OCI-LY1 (cell line): ENCODE measurements at regions not wholly inside any gene's neighbourhood (a gene's known extent, or its start where the extent isn't known, plus 50 kb on each side); places are given as distances from the start of the nearest gene placed in this dataset.

ENCODE experiments used
- H2AFZ ChIP-seq: fragments of 200-600 bp; sonication (generic), shearing (Covaris generic); 2 replicates; pipeline ENCODE4 v1.6.0; 2014; ENCODE audit warnings: antibody characterized with exemption, mild to moderate bottlenecking, low read length
- H3F3A ChIP-seq: fragments of 200-600 bp; sonication (generic), shearing (Covaris generic); 2 replicates; pipeline ENCODE4 v1.6.0; 2014; ENCODE audit warnings: mild to moderate bottlenecking, antibody characterized with exemption, low read length, moderate library complexity; ENCODE audit not compliant: insufficient read depth
- H3K27ac ChIP-seq: fragments of 200-600 bp; sonication (generic); 2 replicates; pipeline ENCODE4 v1.5.1; 2014; ENCODE audit warnings: low read length, mixed run types, mild to moderate bottlenecking, low read depth; ENCODE audit not compliant: poor library complexity, severe bottlenecking
- H3K27me3 ChIP-seq: fragments of 200-600 bp; sonication (generic); 2 replicates; pipeline ENCODE4 v1.6.0; 2014; ENCODE audit warnings: antibody characterized with exemption, mild to moderate bottlenecking, low read length, moderate library complexity; ENCODE audit not compliant: insufficient read depth
- H3K36me3 ChIP-seq: fragments of 200-600 bp; sonication (generic); 2 replicates; pipeline ENCODE4 v1.6.1; 2014; ENCODE audit warnings: mild to moderate bottlenecking, antibody characterized with exemption, low read length, moderate library complexity, mixed read lengths; ENCODE audit not compliant: insufficient read depth
- H3K4me1 ChIP-seq: fragments of 200-600 bp; sonication (generic); 2 replicates; pipeline ENCODE4 v1.5.1; 2014; ENCODE audit warnings: mild to moderate bottlenecking, low read length, moderate library complexity; ENCODE audit not compliant: insufficient read depth, severe bottlenecking
- H3K4me2 ChIP-seq: fragments of 200-600 bp; sonication (generic), shearing (Covaris generic); 2 replicates; pipeline ENCODE4 v1.6.1; 2014; ENCODE audit warnings: low read length
- H3K4me3 ChIP-seq: fragments of 200-600 bp; sonication (generic); 2 replicates; pipeline ENCODE4 v1.5.1; 2014; ENCODE audit warnings: low read length, low read depth, mild to moderate bottlenecking, mixed read lengths; ENCODE audit not compliant: poor library complexity, severe bottlenecking
- H3K79me2 ChIP-seq: fragments of 200-600 bp; shearing (Covaris generic); 2 replicates; pipeline ENCODE4 v1.6.1; 2016; ENCODE audit warnings: mixed run types, low read length, mixed read lengths; ENCODE audit not compliant: insufficient read depth
- H3K9ac ChIP-seq: fragments of 200-600 bp; sonication (generic), shearing (Covaris generic); 2 replicates; pipeline ENCODE4 v1.6.1; 2014; ENCODE audit warnings: mild to moderate bottlenecking, low read length, mixed read lengths
- H3K9me2 ChIP-seq: fragments of 200-600 bp; sonication (generic), shearing (Covaris generic); 2 replicates; pipeline ENCODE4 v1.6.1; 2014; ENCODE audit warnings: low read depth, mild to moderate bottlenecking, low read length, mixed read lengths
- H3K9me3 ChIP-seq: fragments of 200-600 bp; shearing (Covaris generic); 2 replicates; pipeline ENCODE4 v1.6.1; 2014; ENCODE audit warnings: low read length, mixed read lengths
- H4K20me1 ChIP-seq: fragments of 200-600 bp; sonication (generic), shearing (Covaris generic); 2 replicates; pipeline ENCODE4 v1.6.0; 2016; ENCODE audit warnings: mild to moderate bottlenecking, low read length; ENCODE audit not compliant: insufficient read depth
- EZH2 ChIP-seq: fragments of 200-600 bp; sonication (generic), shearing (Covaris generic); IDR thresholded peaks from 2 replicates; pipeline ENCODE4 v1.8.0; 2017; ENCODE audit warnings: borderline replicate concordance, mixed run types, mild to moderate bottlenecking, antibody characterized with exemption, low read length, moderate library complexity, mixed read lengths
- TF ChIP-seq, protein P1 (sequence below): fragments of 200-600 bp; sonication (generic), shearing (Covaris generic); IDR thresholded peaks from 2 replicates; pipeline ENCODE4 v1.5.1; 2017; ENCODE audit warnings: mild to moderate bottlenecking, antibody characterized with exemption, low read length, moderate library complexity, mixed read lengths

DNA sequence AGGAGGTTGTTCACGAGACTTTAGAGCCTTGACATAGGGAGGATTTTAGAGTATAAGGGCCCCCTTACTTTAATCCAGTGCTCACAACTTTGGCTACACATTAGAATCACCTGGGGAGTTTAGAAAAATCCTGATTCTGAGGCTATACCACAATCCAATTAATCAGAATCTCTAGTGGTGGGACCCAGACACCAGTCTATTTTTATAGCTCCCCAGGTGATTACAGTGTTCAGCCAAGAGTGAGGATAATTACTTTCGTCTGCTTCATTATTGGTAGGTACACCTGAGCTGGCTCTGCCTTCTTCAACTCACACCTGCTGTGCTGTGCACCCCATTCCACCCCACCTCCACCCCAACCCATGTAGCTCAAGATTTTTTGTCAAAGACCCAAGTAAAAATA lies 141.3 kb upstream of the EPB41L4A start:
- TF ChIP-seq, protein P1, sequence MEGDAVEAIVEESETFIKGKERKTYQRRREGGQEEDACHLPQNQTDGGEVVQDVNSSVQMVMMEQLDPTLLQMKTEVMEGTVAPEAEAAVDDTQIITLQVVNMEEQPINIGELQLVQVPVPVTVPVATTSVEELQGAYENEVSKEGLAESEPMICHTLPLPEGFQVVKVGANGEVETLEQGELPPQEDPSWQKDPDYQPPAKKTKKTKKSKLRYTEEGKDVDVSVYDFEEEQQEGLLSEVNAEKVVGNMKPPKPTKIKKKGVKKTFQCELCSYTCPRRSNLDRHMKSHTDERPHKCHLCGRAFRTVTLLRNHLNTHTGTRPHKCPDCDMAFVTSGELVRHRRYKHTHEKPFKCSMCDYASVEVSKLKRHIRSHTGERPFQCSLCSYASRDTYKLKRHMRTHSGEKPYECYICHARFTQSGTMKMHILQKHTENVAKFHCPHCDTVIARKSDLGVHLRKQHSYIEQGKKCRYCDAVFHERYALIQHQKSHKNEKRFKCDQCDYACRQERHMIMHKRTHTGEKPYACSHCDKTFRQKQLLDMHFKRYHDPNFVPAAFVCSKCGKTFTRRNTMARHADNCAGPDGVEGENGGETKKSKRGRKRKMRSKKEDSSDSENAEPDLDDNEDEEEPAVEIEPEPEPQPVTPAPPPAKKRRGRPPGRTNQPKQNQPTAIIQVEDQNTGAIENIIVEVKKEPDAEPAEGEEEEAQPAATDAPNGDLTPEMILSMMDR, result no peak
- no peak for TF ChIP-seq EZH2
- Histone ChIP-seq H3K27ac (no peak overlapping the region), H2AFZ (no peak overlapping the region), H3K4me2 (no peak overlapping the region), H3K9me3 (no peaks in the 10 kb centered on the region), H3K4me3 (no peak overlapping the region), H3K79me2 (no peaks in the 10 kb centered on the region), H3F3A (no peaks in the 10 kb centered on the region), H3K4me1 (no peaks in the 10 kb centered on the region), H4K20me1 (no peaks in the 10 kb centered on the region), H3K27me3 (no peaks in the 10 kb centered on the region), H3K9ac (no peak overlapping the region), H3K36me3 (no peaks in the 10 kb centered on the region), H3K9me2 (no peaks in the 10 kb centered on the region)

DNA sequence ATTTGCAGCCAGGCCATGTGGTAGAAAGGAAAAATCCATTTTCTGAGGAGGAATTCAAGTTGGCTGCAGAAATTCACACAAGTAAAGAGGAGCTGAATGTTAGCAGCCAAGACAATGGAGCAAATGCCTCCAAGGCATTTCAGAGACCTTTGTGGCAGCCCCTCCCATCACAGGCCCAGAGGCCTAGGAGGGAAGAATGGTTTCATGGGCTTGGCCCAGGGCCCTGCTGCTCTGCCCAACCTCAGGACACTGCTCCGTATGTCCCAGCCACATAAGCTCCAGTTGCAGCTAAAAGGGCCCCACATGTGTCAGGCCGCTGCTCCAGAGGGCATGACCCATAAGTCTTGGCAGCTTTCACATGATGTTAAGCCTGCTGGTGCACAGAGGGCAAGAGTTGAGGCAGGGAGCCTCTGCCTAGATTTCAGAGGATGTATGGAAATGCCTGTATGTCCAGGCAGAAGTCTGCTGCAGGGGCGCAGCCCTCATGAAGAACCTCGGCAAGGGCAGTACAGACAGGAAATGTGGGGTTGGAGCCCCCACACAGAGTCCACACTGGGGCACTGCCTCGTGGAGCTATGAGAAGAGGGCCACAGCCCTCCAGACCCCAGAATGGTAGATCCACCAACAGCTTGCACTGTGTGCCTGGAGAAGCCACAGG lies 144.2 kb upstream of the EPB41L4A start:
- Histone ChIP-seq H3F3A (no peaks in the 10 kb centered on the region), H3K9me2 (no peaks in the 10 kb centered on the region), H2AFZ (no peak overlapping the region), H3K9ac (no peak overlapping the region), H3K9me3 (no peaks in the 10 kb centered on the region), H3K4me3 (no peak overlapping the region), H3K27ac (no peak overlapping the region), H3K79me2 (no peaks in the 10 kb centered on the region), H3K36me3 (no peaks in the 10 kb centered on the region), H3K4me1 (no peaks in the 10 kb centered on the region), H3K4me2 (no peak overlapping the region), H4K20me1 (no peaks in the 10 kb centered on the region), H3K27me3 (no peaks in the 10 kb centered on the region)
- no peak for TF ChIP-seq EZH2
- TF ChIP-seq, protein P1, result no peak

DNA sequence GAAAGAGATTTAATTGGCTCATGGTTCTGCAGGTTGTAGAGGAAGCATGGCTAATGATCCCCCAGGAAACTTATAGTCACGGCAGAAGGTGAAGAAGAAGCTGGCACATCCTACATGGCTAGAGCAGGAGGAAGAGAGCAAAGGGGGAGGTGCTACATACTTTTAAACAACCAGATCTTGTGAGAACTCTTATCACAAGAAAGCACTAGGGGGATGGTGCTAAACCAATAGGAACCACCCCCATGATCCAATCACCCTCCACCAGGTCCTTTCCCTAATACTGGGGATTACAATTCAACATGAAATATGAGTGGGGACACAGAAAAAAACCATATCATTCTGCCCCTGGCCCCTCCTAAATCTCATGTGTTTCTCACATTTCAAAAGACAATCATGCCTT lies 147.2 kb upstream of the EPB41L4A start:
- no peak overlapping the region for H3K27ac ChIP-seq
- no peaks in the 10 kb centered on the region for H3K4me1 ChIP-seq
- no peak overlapping the region for H3K4me2 ChIP-seq
- no peak overlapping the region for H3K9ac ChIP-seq
- H3K9me2 ChIP-seq, result no peaks in the 10 kb centered on the region
- H2AFZ ChIP-seq, result no peak overlapping the region
- no peaks in the 10 kb centered on the region for H3K36me3 ChIP-seq
- no peaks in the 10 kb centered on the region for H4K20me1 ChIP-seq
- H3K4me3 ChIP-seq, result no peak overlapping the region
- H3K9me3 ChIP-seq, result no peaks in the 10 kb centered on the region
- H3K79me2 ChIP-seq, result no peaks in the 10 kb centered on the region
- no peaks in the 10 kb centered on the region for H3K27me3 ChIP-seq
- TF ChIP-seq, protein P1, result no peak
- TF ChIP-seq EZH2, result no peak
- H3F3A ChIP-seq, result no peaks in the 10 kb centered on the region
